ENCODE measurements at regions not wholly inside any gene's neighbourhood (a gene's known extent, or its start where the extent isn't known, plus 50 kb on each side); places are given as distances from the start of the nearest gene placed in this dataset.
A peak's percentile ranks its signal among the peaks of the same experiment; 100 is the strongest.
"Not testable (repeated sequence)": the region's sequence is repeated elsewhere in the genome, so short reads cannot be mapped to it uniquely, and the experiment has no call there.

GRCh38 chr20:18876394-18876793 is 62.8 kb downstream of the SCP2D1 start:
- DNase-seq (ENCODE audit: insufficient read length, low spot score); FAIRE-seq: not testable (repeated sequence)

- no peak for DNase-seq (ENCODE audit: insufficient read length, low spot score)
- no peak for TF ChIP-seq CTCF (IDR thresholded peaks at IDR 0.05; ENCODE audit: insufficient read depth, missing control alignments)
- no peak for FAIRE-seq
These were observed 65.7 kb downstream of the SCP2D1 start for GRCh38 chr20:18879262-18879661.

GRCh38 chr20:18886756-18887155 is 73.2 kb downstream of the SCP2D1 start:
- FAIRE-seq (no peak), DNase-seq (ENCODE audit: insufficient read length, low spot score) (no peak)
- no peak for TF ChIP-seq CTCF (IDR thresholded peaks at IDR 0.05; ENCODE audit: insufficient read depth, missing control alignments)

GRCh38 chr20:18901980-18902737 is 88.6 kb downstream of the SCP2D1 start:
- FAIRE-seq: no peak
- TF ChIP-seq CTCF (IDR thresholded peaks at IDR 0.05; ENCODE audit: insufficient read depth, missing control alignments): no peak
- DNase-seq (ENCODE audit: insufficient read length, low spot score): no peak

GRCh38 chr20:18904192-18904591 is 90.6 kb downstream of the SCP2D1 start:
- no peak for TF ChIP-seq CTCF (IDR thresholded peaks at IDR 0.05; ENCODE audit: insufficient read depth, missing control alignments)
- DNase-seq (ENCODE audit: insufficient read length, low spot score): no peak
- FAIRE-seq: no peak

- no peak for FAIRE-seq
- DNase-seq (ENCODE audit: insufficient read length, low spot score): no peak
- TF ChIP-seq CTCF (IDR thresholded peaks at IDR 0.05; ENCODE audit: insufficient read depth, missing control alignments): peak; percentile 7
These were observed 91.0 kb downstream of the SCP2D1 start for GRCh38 chr20:18904624-18905023.

- TF ChIP-seq CTCF (IDR thresholded peaks at IDR 0.05; ENCODE audit: insufficient read depth, missing control alignments): no peak
- FAIRE-seq: no peak
- DNase-seq (ENCODE audit: insufficient read length, low spot score): no peak
These were observed 92.5 kb downstream of the SCP2D1 start for GRCh38 chr20:18906046-18906445.
